Endothelial cell of umbilical vein (primary cell): ENCODE measurements at regions not wholly inside any gene's neighbourhood (a gene's known extent, or its start where the extent isn't known, plus 50 kb on each side); places are given as distances from the start of the nearest gene placed in this dataset.

Source experiments
- BruUV-seq: library from RNA; stranded (reverse); fragments of 400-500 nt; replicated peaks from 2 replicates; lab custom pipeline; 2021; lab: Mats Ljungman, UMichigan
- CTCF ChIA-PET: fragments of 300-600, 350-600 bp; sonication (Branson Sonifier 250); formaldehyde crosslinking; loops from one replicate; lab custom pipeline; 2021; ENCODE audit warnings: antibody characterized with exemption, inconsistent platforms; lab: Charles Lee
- POLR2A ChIA-PET: fragments of 300-600, 350-600 bp; sonication (Branson Sonifier 250); formaldehyde crosslinking; loops from one replicate; lab custom pipeline; 2021; ENCODE audit warnings: antibody characterized with exemption, inconsistent platforms; lab: Charles Lee
- DNase-seq: peaks from one replicate; pipeline ENCODE4 v3.0.0-alpha.2; 2011; ENCODE audit warnings: low read depth, low spot score
- FAIRE-seq: peaks from 2 replicates; lab custom pipeline; 2011; peaks lifted over from hg19 to GRCh38; lab: Jason Lieb, UNC
- H2AFZ ChIP-seq: 2 replicates; pipeline ENCODE4 v1.6.0; 2012; ENCODE audit warnings: low read depth, low read length, control low read depth, inconsistent platforms
- H3K27ac ChIP-seq: 2 replicates; pipeline ENCODE4 v1.5.1; 2011; ENCODE audit warnings: low read depth, mild to moderate bottlenecking, control low read depth, low read length, moderate library complexity; ENCODE audit not compliant: insufficient read depth
- H3K27me3 ChIP-seq, 2 experiments: 2 replicates each; pipeline versions ENCODE4 v1.6.0 to v1.6.1; 2011; ENCODE audit warnings: low read length in 2 of 2, mixed read lengths in 1 of 2; ENCODE audit not compliant: control insufficient read depth in 2 of 2, insufficient read depth in 2 of 2
- H3K36me3 ChIP-seq, 2 experiments: 2 replicates in 1 of 2; 3 replicates in 1 of 2; pipeline ENCODE4 v1.5.1; 2011; ENCODE audit warnings: low read length in 2 of 2, mild to moderate bottlenecking in 1 of 2, moderate library complexity in 1 of 2; ENCODE audit not compliant: control insufficient read depth in 2 of 2, insufficient read depth in 2 of 2; ENCODE audit errors: extremely low read depth in 1 of 2
- H3K4me1 ChIP-seq: 3 replicates; pipeline ENCODE4 v1.5.1; 2011; ENCODE audit warnings: mild to moderate bottlenecking, low read length; ENCODE audit not compliant: control insufficient read depth, insufficient read depth; ENCODE audit errors: extremely low read depth
- H3K4me2 ChIP-seq: 2 replicates; pipeline ENCODE4 v1.6.1; 2011; ENCODE audit warnings: low read length, control low read depth, mixed read lengths; ENCODE audit not compliant: insufficient read depth
- H3K4me3 ChIP-seq, 3 experiments: fragments of 200-600 bp in 1 of 3; sonication (generic), shearing (Covaris generic) in 1 of 3; replicated peaks in 1 of 3; 2 replicates each; pipeline ENCODE4 v1.5.1; 2011 to 2016; ENCODE audit warnings: control low read depth in 3 of 3, low read length in 3 of 3, mild to moderate bottlenecking in 2 of 3, inconsistent platforms in 1 of 3, low read depth in 1 of 3, moderate library complexity in 1 of 3; ENCODE audit not compliant: insufficient read depth in 1 of 3
- H3K79me2 ChIP-seq: 2 replicates; pipeline ENCODE4 v1.6.0; 2012; ENCODE audit warnings: low read length, inconsistent platforms; ENCODE audit not compliant: control insufficient read depth, insufficient read depth
- H3K9ac ChIP-seq: replicated peaks from 2 replicates; pipeline ENCODE3; 2011; ENCODE audit warnings: low read length, control low read depth; ENCODE audit not compliant: insufficient read depth; ENCODE audit errors: extremely low read depth
- H3K9me1 ChIP-seq: replicated peaks from 3 replicates; pipeline ENCODE4 v1.6.0; 2011; ENCODE audit warnings: mild to moderate bottlenecking, low read length; ENCODE audit not compliant: control insufficient read depth, insufficient read depth; ENCODE audit errors: extremely low read depth
- H3K9me3 ChIP-seq: replicated peaks from 2 replicates; pipeline ENCODE4 v1.5.1; 2012; ENCODE audit warnings: low read length, inconsistent platforms; ENCODE audit not compliant: control insufficient read depth, insufficient read depth
- H4K20me1 ChIP-seq: replicated peaks from 2 replicates; pipeline ENCODE3; 2011; ENCODE audit warnings: mild to moderate bottlenecking, low read length; ENCODE audit not compliant: control insufficient read depth, insufficient read depth; ENCODE audit errors: extremely low read depth
- CTCF ChIP-seq, 2 donors: IDR thresholded peaks; 1 replicate in 1 of 2; 2 replicates in 1 of 2; pipeline ENCODE4 v1.5.1; 2011; ENCODE audit warnings: low read length in 2 of 2, mild to moderate bottlenecking in 2 of 2, moderate library complexity in 2 of 2, control low read depth in 1 of 2, inconsistent platforms in 1 of 2, low read depth in 1 of 2; ENCODE audit not compliant: insufficient read depth in 1 of 2; ENCODE audit errors: extremely low read depth in 1 of 2
- EZH2 ChIP-seq: IDR thresholded peaks from 2 replicates; pipeline ENCODE4 v1.6.1; 2012; ENCODE audit warnings: borderline replicate concordance, low read depth, mild to moderate bottlenecking, moderate library complexity, low read length, inconsistent platforms; ENCODE audit not compliant: severe bottlenecking
- FOS ChIP-seq: IDR thresholded peaks from 2 replicates; pipeline ENCODE4 v1.6.1; 2011; ENCODE audit warnings: mild to moderate bottlenecking, low read length, moderate library complexity, borderline replicate concordance; ENCODE audit not compliant: insufficient read depth
- GATA2 ChIP-seq: IDR thresholded peaks from 2 replicates; pipeline ENCODE4 v1.7.0; 2011; ENCODE audit warnings: low read depth, mild to moderate bottlenecking, moderate library complexity, mixed read lengths, low read length; ENCODE audit not compliant: insufficient read length, insufficient read depth
- JUN ChIP-seq: IDR thresholded peaks from 2 replicates; pipeline ENCODE4 v1.6.1; 2011; ENCODE audit warnings: borderline replicate concordance, low read depth; ENCODE audit not compliant: insufficient read length, insufficient read depth
- MAX ChIP-seq: IDR thresholded peaks from 2 replicates; pipeline ENCODE4 v1.6.1; 2011; ENCODE audit not compliant: insufficient read depth, insufficient read length
- MYC ChIP-seq: IDR thresholded peaks from one replicate; pipeline ENCODE4 v1.6.1; 2011; ENCODE audit warnings: mild to moderate bottlenecking, low read depth, low read length
- POLR2A ChIP-seq: IDR thresholded peaks from 2 replicates; pipeline ENCODE4 v1.6.1; 2012; ENCODE audit warnings: low read depth, mild to moderate bottlenecking, control low read depth, low read length
- POLR2AphosphoS5 ChIP-seq: IDR thresholded peaks from 2 replicates; pipeline ENCODE4 v1.6.1; 2012; ENCODE audit warnings: low read depth, mild to moderate bottlenecking, control low read depth, low read length, moderate library complexity; ENCODE audit not compliant: insufficient read depth
- dilution Hi-C: fragments of 300-500 bp; cut with MboI; formaldehyde crosslinking; loops from one replicate; pipeline ENCODE4 v1.15.0; 2019; ENCODE audit warnings: low sequenced_read_pairs; ENCODE audit not compliant: extremely low pct_ligation_motif_present
- intact Hi-C: fragments of 100-400 bp; cut with micrococcal nuclease; formaldehyde crosslinking; loops from one replicate; pipeline ENCODE4 v1.10.0; 2022

GRCh38 chr22:48153726-48154125 is 1391.3 kb downstream of the TBC1D22A start:
- dilution Hi-C loops = no loop called here
- H4K20me1 ChIP-seq = no peaks in the 10 kb centered on the region
- H3K36me3 ChIP-seq = no peaks in the 10 kb centered on the region
- no peaks in the 10 kb centered on the region for H3K27me3 ChIP-seq
- TF ChIP-seq CTCF (IDR thresholded peaks at IDR 0.05; ENCODE audit: extremely low read depth in 1 of 2, insufficient read depth in 1 of 2, low read depth in 1 of 2, low read length in 2 of 2) = no peak
- no peak for TF ChIP-seq JUN
- no peak for TF ChIP-seq FOS
- TF ChIP-seq MYC = no peak
- no peak for TF ChIP-seq EZH2
- TF ChIP-seq POLR2AphosphoS5 = no peak
- no peak for TF ChIP-seq MAX
- TF ChIP-seq POLR2A = no peak
- no peak for TF ChIP-seq GATA2
- H3K9ac ChIP-seq = no peak overlapping the region
- intact Hi-C loops = no loop called here
- H3K4me2 ChIP-seq = no peak overlapping the region
- no peaks in the 10 kb centered on the region for H3K9me1 ChIP-seq
- peaks cover 3% of the 10 kb centered on the region for H3K9me3 ChIP-seq
- ChIA-PET CTCF (no interaction called here), POLR2A (no interaction called here)
- no peak overlapping the region for H3K27ac ChIP-seq
- no TSS peak for BruUV-seq
- FAIRE-seq = no peak
- H3K79me2 ChIP-seq = no peaks in the 10 kb centered on the region
- H3K4me3 ChIP-seq = no peak overlapping the region
- no peak for DNase-seq
- H2AFZ ChIP-seq = no peak overlapping the region
- no peaks in the 10 kb centered on the region for H3K4me1 ChIP-seq
